Right atrium auricular region (tissue), 2 donors: ENCODE measurements at regions not wholly inside any gene's neighbourhood (a gene's known extent, or its start where the extent isn't known, plus 50 kb on each side); places are given as distances from the start of the nearest gene placed in this dataset.
A peak's percentile ranks its signal among the peaks of the same experiment; 100 is the strongest.

Experiments
- DNase-seq: peaks from one replicate; pipeline ENCODE4 v3.0.0-alpha.2; 2019; ENCODE audit warnings: low spot score
- H3K27ac ChIP-seq, 2 donors: fragments of 200-600 bp; sonication (generic); 1 replicate in 1 of 2; 2 replicates in 1 of 2; pipeline ENCODE4 v1.5.1; 2016 to 2019
- H3K27me3 ChIP-seq, 2 donors: fragments of 200-600 bp; sonication (generic); one replicate each; pipeline versions ENCODE4 v1.5.1 to v1.6.0; 2017 to 2019
- H3K36me3 ChIP-seq: fragments of 200-600 bp; sonication (generic); one replicate; pipeline ENCODE4 v1.5.1; 2016
- H3K4me1 ChIP-seq, 2 donors: fragments of 200-600 bp; sonication (generic); one replicate each; pipeline versions ENCODE4 v1.5.1 to v1.6.0; 2017 to 2019
- H3K4me3 ChIP-seq, 2 donors: fragments of 200-600 bp; sonication (generic); 1 replicate in 1 of 2; 2 replicates in 1 of 2; pipeline ENCODE4 v1.5.1; 2017 to 2019; ENCODE audit warnings: mild to moderate bottlenecking in 1 of 2, moderate library complexity in 1 of 2
- H3K9me3 ChIP-seq, 2 donors: fragments of 200-600 bp; sonication (generic); one replicate each; pipeline ENCODE4 v1.5.1; 2019
- TF ChIP-seq, protein P1 (sequence below), 2 donors: fragments of 200-600 bp; sonication (generic); IDR thresholded peaks; one replicate each; pipeline ENCODE4 v1.5.1; 2019; ENCODE audit warnings: antibody characterized with exemption in 2 of 2

DNA sequence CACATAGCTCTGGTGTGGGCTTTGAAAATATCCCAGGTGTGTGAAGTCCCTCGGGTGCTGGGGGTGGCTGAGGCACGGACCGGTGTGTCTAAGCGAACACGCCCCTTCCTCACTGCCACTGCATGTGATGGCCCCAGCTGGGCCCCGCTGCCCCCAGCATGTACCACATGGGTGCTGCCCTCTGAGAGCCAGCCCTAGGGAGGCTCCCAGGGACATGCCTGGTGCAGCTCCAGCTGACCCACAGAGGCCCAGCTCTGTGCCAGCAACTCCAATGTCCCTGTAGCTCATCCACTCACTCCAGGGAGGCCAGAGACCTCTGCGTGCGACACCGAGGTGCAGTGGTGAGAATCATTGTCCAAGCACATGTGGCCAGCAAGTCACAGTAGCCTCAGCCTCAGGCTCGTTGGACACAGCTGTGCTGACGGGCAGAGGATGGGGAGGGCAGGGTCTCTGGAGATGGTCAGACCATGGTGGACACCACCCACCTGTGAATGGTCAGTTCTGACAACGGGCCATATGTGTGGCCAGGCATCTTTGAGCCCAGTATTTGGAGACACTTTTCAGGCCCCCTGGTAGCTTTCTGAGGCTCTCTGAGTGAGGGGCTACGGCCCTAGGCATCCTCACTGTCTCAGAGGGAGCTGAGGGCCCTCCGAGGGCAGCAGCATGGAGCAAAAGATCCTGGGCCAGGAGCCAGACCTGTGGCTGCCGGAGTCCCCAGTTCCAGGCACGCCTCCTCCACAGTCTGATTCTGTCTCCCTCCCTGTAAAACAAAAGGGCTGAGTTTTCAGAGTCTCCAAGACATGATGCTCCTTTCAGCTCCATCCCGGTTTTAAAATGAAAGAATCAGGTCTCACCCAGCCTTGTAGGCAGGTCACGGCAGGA, 220.7 kb downstream of the NDUFA10 start:
- DNase-seq, result peak; percentile 11
- Histone ChIP-seq H3K36me3 (no peaks in the 10 kb centered on the region), H3K4me3 (no peak overlapping the region), H3K4me1 (no peaks in the 10 kb centered on the region), H3K9me3 (no peaks in the 10 kb centered on the region), H3K27ac (no peak overlapping the region), H3K27me3 (no peaks in the 10 kb centered on the region)
- TF ChIP-seq, protein P1, sequence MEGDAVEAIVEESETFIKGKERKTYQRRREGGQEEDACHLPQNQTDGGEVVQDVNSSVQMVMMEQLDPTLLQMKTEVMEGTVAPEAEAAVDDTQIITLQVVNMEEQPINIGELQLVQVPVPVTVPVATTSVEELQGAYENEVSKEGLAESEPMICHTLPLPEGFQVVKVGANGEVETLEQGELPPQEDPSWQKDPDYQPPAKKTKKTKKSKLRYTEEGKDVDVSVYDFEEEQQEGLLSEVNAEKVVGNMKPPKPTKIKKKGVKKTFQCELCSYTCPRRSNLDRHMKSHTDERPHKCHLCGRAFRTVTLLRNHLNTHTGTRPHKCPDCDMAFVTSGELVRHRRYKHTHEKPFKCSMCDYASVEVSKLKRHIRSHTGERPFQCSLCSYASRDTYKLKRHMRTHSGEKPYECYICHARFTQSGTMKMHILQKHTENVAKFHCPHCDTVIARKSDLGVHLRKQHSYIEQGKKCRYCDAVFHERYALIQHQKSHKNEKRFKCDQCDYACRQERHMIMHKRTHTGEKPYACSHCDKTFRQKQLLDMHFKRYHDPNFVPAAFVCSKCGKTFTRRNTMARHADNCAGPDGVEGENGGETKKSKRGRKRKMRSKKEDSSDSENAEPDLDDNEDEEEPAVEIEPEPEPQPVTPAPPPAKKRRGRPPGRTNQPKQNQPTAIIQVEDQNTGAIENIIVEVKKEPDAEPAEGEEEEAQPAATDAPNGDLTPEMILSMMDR (IDR thresholded peaks at IDR 0.05), result no peak

DNA sequence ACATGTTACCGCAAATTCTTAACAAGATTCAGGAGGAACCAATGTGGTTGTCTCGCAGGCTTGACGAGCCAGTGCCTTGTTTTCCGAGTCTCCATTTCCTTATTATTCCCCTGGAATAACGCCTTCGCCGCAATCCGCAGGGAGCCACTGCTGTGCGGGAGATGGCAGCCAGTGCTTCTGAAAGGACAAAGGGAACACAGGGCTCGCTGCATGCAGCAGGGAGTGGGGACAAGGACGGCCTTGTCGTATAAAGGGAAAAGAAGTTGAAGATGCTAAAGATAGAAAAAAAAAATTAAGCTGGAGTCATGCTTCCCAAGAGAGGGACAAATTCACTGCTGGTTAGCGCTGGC, 221.4 kb downstream of the NDUFA10 start:
- no peak overlapping the region for H3K4me3 ChIP-seq
- H3K27me3 ChIP-seq, result no peaks in the 10 kb centered on the region
- TF ChIP-seq, protein P1 (IDR thresholded peaks at IDR 0.05), result no peak

DNA sequence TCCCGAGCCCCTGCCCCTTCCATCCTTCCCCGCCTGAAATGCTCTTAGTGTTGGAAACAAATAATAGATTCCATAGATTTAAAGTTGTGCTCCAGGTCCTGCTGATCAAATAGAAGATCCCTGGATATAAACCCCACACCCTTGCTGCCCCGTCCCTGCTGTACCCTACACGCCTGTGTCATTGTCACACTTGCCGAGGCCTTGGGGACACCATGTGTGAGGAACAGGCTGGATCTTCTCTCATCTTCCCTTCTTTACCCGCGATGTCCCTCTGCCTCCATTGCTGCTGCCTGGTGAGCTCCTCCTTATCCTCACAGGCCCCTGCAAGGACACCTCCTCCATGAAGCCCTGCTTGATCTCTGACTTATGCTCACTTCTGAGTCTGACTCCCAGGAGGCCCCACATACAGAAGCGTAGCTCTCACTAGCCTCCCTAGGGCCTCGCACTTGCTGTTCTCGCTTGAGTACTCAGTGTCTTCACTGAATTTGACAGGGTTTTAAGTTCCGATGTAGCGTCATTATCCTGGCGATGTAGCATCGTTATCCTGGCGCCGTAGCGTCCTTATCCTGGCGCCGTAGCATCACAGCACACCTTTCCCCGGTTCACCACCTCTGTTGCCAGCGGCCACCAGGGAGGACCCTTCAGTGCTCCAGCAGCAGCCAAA, 221.9 kb downstream of the NDUFA10 start:
- Histone ChIP-seq H3K9me3 (no peaks in the 10 kb centered on the region), H3K36me3 (no peaks in the 10 kb centered on the region), H3K4me1 (no peaks in the 10 kb centered on the region), H3K27ac (no peak overlapping the region), H3K27me3 (no peaks in the 10 kb centered on the region), H3K4me3 (no peak overlapping the region)
- peak; percentile 44 for DNase-seq
- TF ChIP-seq, protein P1 (IDR thresholded peaks at IDR 0.05), result no peak

More for the DNA sequence above, 221.4 kb downstream of the NDUFA10 start:
- no peak overlapping the region for H3K27ac ChIP-seq
- no peaks in the 10 kb centered on the region for H3K9me3 ChIP-seq
- peak; percentile 47 for DNase-seq
- no peaks in the 10 kb centered on the region for H3K36me3 ChIP-seq
- H3K4me1 ChIP-seq, result no peaks in the 10 kb centered on the region

DNA sequence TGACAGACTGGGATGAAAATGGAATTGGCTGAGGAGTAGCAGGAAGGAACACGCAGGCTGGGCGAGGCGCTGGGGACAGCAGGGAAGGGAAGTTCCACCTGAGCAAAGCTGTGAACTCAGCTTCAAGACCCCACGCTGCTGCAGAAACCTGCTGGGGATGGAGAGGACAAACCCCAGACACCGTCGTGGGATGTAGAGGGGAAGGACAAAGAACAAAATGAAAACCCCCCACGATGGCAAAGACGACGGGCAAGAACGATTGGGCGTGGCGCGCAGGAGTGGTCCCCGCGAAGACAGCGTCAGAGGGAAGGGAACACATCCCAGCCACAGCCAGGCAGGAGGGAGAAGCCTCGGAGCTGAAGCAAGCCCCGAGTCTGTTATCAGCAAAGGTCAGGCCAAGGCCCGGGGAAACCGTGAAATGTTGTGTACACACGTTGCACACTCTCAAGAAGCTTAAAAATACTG, 222.9 kb downstream of the NDUFA10 start:
- H3K4me3 ChIP-seq, result no peak overlapping the region
- H3K27me3 ChIP-seq, result no peaks in the 10 kb centered on the region
- peak; percentile 28 for DNase-seq
- TF ChIP-seq, protein P1 (IDR thresholded peaks at IDR 0.05), result no peak
- H3K4me1 ChIP-seq, result no peaks in the 10 kb centered on the region
- no peaks in the 10 kb centered on the region for H3K9me3 ChIP-seq
- H3K36me3 ChIP-seq, result no peaks in the 10 kb centered on the region
- H3K27ac ChIP-seq, result no peak overlapping the region

DNA sequence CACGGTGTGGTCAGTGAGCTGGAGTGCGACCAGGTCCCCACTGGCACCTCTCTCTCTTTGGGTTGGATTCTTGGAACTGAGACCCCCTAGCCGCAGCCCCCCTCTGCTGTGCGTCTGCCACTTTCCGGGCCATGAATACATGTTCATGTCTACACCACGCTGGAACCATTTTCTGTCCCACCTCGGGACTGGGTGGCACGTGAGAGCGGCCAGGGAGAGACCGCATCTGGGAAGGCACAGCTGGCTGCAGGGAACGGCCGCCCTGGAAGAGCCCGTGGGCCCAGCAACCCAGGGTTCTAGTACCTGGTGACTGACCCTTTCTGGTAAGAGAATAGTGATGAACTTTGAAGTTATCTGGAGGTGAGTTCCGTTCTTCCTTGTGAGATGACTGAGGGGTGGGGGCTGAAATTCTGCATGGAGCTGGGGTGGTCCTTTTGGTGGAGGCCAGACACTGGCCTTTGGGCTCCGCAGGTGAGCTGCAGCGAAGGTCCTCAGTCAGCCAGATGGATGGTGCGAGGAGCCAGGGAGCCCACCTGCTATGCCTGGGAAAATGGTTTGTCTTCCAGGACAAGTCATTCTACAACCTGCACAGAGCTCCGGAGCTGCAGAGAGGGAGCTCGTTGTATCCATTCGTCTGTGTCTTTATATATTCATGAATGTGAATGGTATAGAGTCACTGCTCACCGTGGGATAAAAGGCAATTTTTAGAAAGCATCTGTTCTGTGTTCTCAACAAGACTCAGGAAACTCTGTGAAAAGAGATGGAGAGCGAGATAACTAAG, 223.5 kb downstream of the NDUFA10 start:
- H3K4me1 ChIP-seq, result no peaks in the 10 kb centered on the region
- no peak overlapping the region for H3K27ac ChIP-seq
- TF ChIP-seq, protein P1 (IDR thresholded peaks at IDR 0.05), result no peak
- H3K27me3 ChIP-seq, result no peaks in the 10 kb centered on the region
- no peaks in the 10 kb centered on the region for H3K36me3 ChIP-seq
- H3K4me3 ChIP-seq, result no peak overlapping the region
- H3K9me3 ChIP-seq, result no peaks in the 10 kb centered on the region
- DNase-seq, result peak; percentile 49
